ENCODE measurements at regions not wholly inside any gene's neighbourhood (a gene's known extent, or its start where the extent isn't known, plus 50 kb on each side); places are given as distances from the start of the nearest gene placed in this dataset.

DNA sequence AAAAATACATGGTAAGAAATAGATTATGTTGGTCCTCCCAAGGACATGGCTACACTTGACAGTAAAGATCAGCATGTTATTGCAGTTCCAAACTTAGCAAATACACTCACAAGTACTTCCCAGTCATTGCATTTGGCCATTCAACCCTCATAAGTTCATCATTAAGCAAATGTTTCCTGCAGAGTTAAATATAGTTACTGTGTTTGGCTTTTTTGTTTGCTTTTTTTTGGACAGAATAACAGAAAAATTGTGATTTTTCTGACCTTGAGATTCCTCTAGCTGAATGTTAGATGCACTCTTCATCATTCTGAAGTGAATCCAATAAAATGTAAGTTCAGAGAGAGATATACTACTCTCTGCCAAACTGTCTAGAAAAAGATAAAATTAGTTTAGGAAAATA is 295.3 kb downstream of the GPD2 start:
- H2AFZ ChIP-seq (ENCODE audit: low read depth), result no peak overlapping the region
- no peak overlapping the region for H3K4me2 ChIP-seq
- no peaks in the 10 kb centered on the region for H3K4me1 ChIP-seq (ENCODE audit: low read depth, poor library complexity, severe bottlenecking)
- no peak overlapping the region for H3K4me3 ChIP-seq (IDR thresholded peaks at IDR 0.05; ENCODE audit: insufficient read depth, low read depth, low read length)
- H3K27ac ChIP-seq, result no peak overlapping the region
- no peaks in the 10 kb centered on the region for H3K27me3 ChIP-seq (ENCODE audit: insufficient read depth, low read depth)
- H3K79me2 ChIP-seq (ENCODE audit: insufficient read depth, low read depth), result no peaks in the 10 kb centered on the region
- no peaks in the 10 kb centered on the region for H4K20me1 ChIP-seq (ENCODE audit: insufficient read depth)
- no peak overlapping the region for H3K9ac ChIP-seq
- TF ChIP-seq, protein P1, sequence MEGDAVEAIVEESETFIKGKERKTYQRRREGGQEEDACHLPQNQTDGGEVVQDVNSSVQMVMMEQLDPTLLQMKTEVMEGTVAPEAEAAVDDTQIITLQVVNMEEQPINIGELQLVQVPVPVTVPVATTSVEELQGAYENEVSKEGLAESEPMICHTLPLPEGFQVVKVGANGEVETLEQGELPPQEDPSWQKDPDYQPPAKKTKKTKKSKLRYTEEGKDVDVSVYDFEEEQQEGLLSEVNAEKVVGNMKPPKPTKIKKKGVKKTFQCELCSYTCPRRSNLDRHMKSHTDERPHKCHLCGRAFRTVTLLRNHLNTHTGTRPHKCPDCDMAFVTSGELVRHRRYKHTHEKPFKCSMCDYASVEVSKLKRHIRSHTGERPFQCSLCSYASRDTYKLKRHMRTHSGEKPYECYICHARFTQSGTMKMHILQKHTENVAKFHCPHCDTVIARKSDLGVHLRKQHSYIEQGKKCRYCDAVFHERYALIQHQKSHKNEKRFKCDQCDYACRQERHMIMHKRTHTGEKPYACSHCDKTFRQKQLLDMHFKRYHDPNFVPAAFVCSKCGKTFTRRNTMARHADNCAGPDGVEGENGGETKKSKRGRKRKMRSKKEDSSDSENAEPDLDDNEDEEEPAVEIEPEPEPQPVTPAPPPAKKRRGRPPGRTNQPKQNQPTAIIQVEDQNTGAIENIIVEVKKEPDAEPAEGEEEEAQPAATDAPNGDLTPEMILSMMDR (conservative IDR thresholded peaks at IDR 0.05; ENCODE audit: low read depth, low read length), result no peak
- H3K36me3 ChIP-seq (ENCODE audit: insufficient read depth), result no peaks in the 10 kb centered on the region

DNA sequence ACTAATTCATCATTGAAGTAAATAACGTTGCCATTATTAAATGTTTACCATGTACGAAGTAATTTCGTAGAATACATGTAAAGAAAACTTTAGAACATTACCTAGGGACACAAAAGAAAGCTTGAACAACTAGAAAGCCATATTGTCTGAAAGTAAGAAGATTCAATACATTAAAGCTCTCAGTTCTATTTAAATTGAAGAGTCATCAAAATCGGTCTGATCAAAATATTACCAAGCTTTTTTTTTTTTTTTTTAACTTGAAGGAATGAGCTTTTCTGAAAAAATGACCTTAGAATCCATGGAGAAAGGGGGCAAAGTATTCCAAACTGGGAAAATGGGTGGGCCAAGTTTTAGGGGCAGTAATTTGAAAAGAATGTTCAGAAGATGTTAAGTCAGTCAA is 300.8 kb downstream of the GPD2 start:
- Histone ChIP-seq H3K36me3 (ENCODE audit: insufficient read depth) (no peaks in the 10 kb centered on the region), H3K4me2 (no peak overlapping the region), H3K27ac (no peak overlapping the region), H3K27me3 (ENCODE audit: insufficient read depth, low read depth) (no peaks in the 10 kb centered on the region), H4K20me1 (ENCODE audit: insufficient read depth) (no peaks in the 10 kb centered on the region), H2AFZ (ENCODE audit: low read depth) (no peak overlapping the region), H3K9ac (no peak overlapping the region), H3K4me1 (ENCODE audit: low read depth, poor library complexity, severe bottlenecking) (no peaks in the 10 kb centered on the region), H3K79me2 (ENCODE audit: insufficient read depth, low read depth) (no peaks in the 10 kb centered on the region), H3K4me3 (IDR thresholded peaks at IDR 0.05; ENCODE audit: insufficient read depth, low read depth, low read length) (no peak overlapping the region)
- TF ChIP-seq, protein P1 (conservative IDR thresholded peaks at IDR 0.05; ENCODE audit: low read depth, low read length), result no peak

DNA sequence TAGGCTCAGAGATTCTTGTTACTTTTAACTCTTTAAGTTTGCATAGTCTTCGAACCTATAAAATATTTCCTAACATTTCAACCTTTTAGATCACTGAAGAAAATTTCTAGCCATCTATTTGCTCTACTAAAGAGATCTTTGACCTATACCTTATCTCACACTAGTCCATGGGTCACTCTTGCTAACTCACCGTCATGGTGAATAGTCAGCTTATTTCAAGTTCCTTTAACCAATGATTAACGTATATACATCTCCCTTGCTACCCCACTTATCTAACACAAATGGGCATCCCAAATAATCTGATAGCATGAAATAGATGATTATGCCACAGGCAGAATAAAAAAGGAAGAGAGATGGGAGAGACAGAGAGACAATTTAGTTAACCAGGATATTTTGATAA is 303.1 kb downstream of the GPD2 start:
- Histone ChIP-seq H3K4me1 (ENCODE audit: low read depth, poor library complexity, severe bottlenecking) (no peaks in the 10 kb centered on the region), H3K4me3 (IDR thresholded peaks at IDR 0.05; ENCODE audit: insufficient read depth, low read depth, low read length) (no peak overlapping the region)
- TF ChIP-seq, protein P1 (conservative IDR thresholded peaks at IDR 0.05; ENCODE audit: low read depth, low read length), result no peak

DNA sequence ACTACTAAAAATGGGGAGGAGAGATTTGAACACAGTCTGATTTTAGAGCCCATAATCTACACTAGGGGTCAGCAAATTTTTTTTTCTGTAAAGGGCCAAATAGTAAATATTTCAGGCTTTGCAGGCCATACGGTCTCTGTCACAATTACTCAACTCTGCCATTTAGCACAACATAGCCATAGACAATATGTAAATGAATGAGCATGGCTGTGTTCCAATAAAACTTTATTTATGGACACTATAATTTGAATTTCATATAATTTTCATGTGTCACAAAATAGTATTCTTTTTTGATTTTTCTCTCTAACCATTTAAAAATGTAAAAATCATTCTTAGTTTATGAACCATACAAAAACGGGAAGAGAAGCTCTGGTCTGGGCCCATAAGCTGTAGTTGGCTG is 309.4 kb downstream of the GPD2 start:
- H3K9ac ChIP-seq, result no peak overlapping the region
- no peak overlapping the region for H3K27ac ChIP-seq
- TF ChIP-seq, protein P1 (conservative IDR thresholded peaks at IDR 0.05; ENCODE audit: low read depth, low read length), result no peak
- H3K4me1 ChIP-seq (ENCODE audit: low read depth, poor library complexity, severe bottlenecking), result peaks cover 7% of the 10 kb centered on the region
- no peaks in the 10 kb centered on the region for H3K79me2 ChIP-seq (ENCODE audit: insufficient read depth, low read depth)
- H3K36me3 ChIP-seq (ENCODE audit: insufficient read depth), result no peaks in the 10 kb centered on the region
- no peaks in the 10 kb centered on the region for H4K20me1 ChIP-seq (ENCODE audit: insufficient read depth)
- no peak overlapping the region for H3K4me2 ChIP-seq
- H2AFZ ChIP-seq (ENCODE audit: low read depth), result no peak overlapping the region
- H3K27me3 ChIP-seq (ENCODE audit: insufficient read depth, low read depth), result no peaks in the 10 kb centered on the region
- no peak overlapping the region for H3K4me3 ChIP-seq (IDR thresholded peaks at IDR 0.05; ENCODE audit: insufficient read depth, low read depth, low read length)

More for the DNA sequence above, 303.1 kb downstream of the GPD2 start:
- Histone ChIP-seq H3K27me3 (ENCODE audit: insufficient read depth, low read depth) (no peaks in the 10 kb centered on the region), H3K79me2 (ENCODE audit: insufficient read depth, low read depth) (no peaks in the 10 kb centered on the region), H4K20me1 (ENCODE audit: insufficient read depth) (no peaks in the 10 kb centered on the region), H3K4me2 (no peak overlapping the region), H3K9ac (no peak overlapping the region), H3K36me3 (ENCODE audit: insufficient read depth) (no peaks in the 10 kb centered on the region), H2AFZ (ENCODE audit: low read depth) (no peak overlapping the region), H3K27ac (no peak overlapping the region)

All from KMS-11 (cell line).